H1 (cell line): ENCODE measurements at regions not wholly inside any gene's neighbourhood (a gene's known extent, or its start where the extent isn't known, plus 50 kb on each side); places are given as distances from the start of the nearest gene placed in this dataset.

ENCODE experiments used
- CTCF ChIA-PET: fragments of 300-600 bp; sonication (Branson Sonifier 250); formaldehyde crosslinking; loops from one replicate; lab custom pipeline; 2021; ENCODE audit not compliant: partially characterized antibody; lab: Charles Lee
- POLR2A ChIA-PET: fragments of 300-600 bp; sonication (Branson Sonifier 250); formaldehyde crosslinking; loops from one replicate; lab custom pipeline; 2021; ENCODE audit warnings: inconsistent platforms; ENCODE audit not compliant: partially characterized antibody; lab: Charles Lee
- DNase-seq, 2 experiments: peaks; one replicate each; pipeline versions ENCODE4 v3.0.0 to v3.0.0-alpha.2; 2010 to 2022; ENCODE audit warnings: low spot score in 2 of 2, low read depth in 1 of 2, mixed read lengths in 1 of 2
- FAIRE-seq: peaks from 2 replicates; lab custom pipeline; 2011; peaks lifted over from hg19 to GRCh38; lab: Jason Lieb, UNC
- H2AFZ ChIP-seq: 2 replicates; pipeline ENCODE4 v1.8.1; 2012; ENCODE audit warnings: low read length, inconsistent platforms
- H2AK5ac ChIP-seq: 2 replicates; pipeline ENCODE4 v1.6.1; 2013; ENCODE audit warnings: low read depth, low read length
- H2BK120ac ChIP-seq: replicated peaks from 2 replicates; pipeline ENCODE3; 2013; ENCODE audit warnings: low read depth, low read length, inconsistent platforms
- H2BK12ac ChIP-seq: 2 replicates; pipeline ENCODE4 v1.6.1; 2013; ENCODE audit warnings: low read depth, low read length
- H2BK15ac ChIP-seq: 2 replicates; pipeline ENCODE4 v1.6.1; 2013; ENCODE audit warnings: low read length
- H2BK20ac ChIP-seq: 2 replicates; pipeline ENCODE4 v1.6.1; 2013; ENCODE audit warnings: low read length
- H2BK5ac ChIP-seq: 2 replicates; pipeline ENCODE4 v1.6.1; 2013; ENCODE audit warnings: low read depth, low read length
- H3K14ac ChIP-seq: 2 replicates; pipeline ENCODE4 v1.6.1; 2013; ENCODE audit warnings: inconsistent platforms; ENCODE audit not compliant: insufficient read length
- H3K18ac ChIP-seq: 2 replicates; pipeline ENCODE4 v1.6.1; 2013; ENCODE audit warnings: low read length; ENCODE audit errors: extremely low read depth
- H3K23ac ChIP-seq: 2 replicates; pipeline ENCODE4 v1.6.1; 2013; ENCODE audit warnings: inconsistent platforms; ENCODE audit not compliant: insufficient read length
- H3K23me2 ChIP-seq: 2 replicates; pipeline ENCODE4 v1.6.1; 2013; ENCODE audit warnings: low read depth, low read length
- H3K27ac ChIP-seq: 2 replicates; pipeline ENCODE4 v1.6.1; 2011; ENCODE audit warnings: low read depth, low read length, inconsistent platforms
- H3K27me3 ChIP-seq, 4 experiments: replicated peaks in 1 of 4; 1 replicate in 1 of 4; 2 replicates in 3 of 4; pipeline versions ENCODE4 v1.6.1 to v1.8.1; 2011 to 2013; ENCODE audit warnings: low read length in 3 of 4, mild to moderate bottlenecking in 3 of 4, inconsistent platforms in 2 of 4, mixed read lengths in 2 of 4, moderate library complexity in 1 of 4; ENCODE audit not compliant: control insufficient read depth in 3 of 4, insufficient read depth in 3 of 4; ENCODE audit errors: extremely low read depth in 1 of 4
- H3K36me3 ChIP-seq, 4 experiments: 2 replicates each; pipeline versions ENCODE4 v1.6.1 to v1.8.1; 2011 to 2013; ENCODE audit warnings: mild to moderate bottlenecking in 4 of 4, low read length in 3 of 4, moderate library complexity in 2 of 4, control low read depth in 1 of 4, inconsistent platforms in 1 of 4; ENCODE audit not compliant: insufficient read depth in 4 of 4, control insufficient read depth in 2 of 4
- H3K4ac ChIP-seq: replicated peaks from 2 replicates; pipeline ENCODE3; 2013; ENCODE audit warnings: low read length, low read depth, mixed read lengths, inconsistent platforms; ENCODE audit not compliant: insufficient read length
- H3K4me1 ChIP-seq, 4 experiments: replicated peaks in 1 of 4; 1 replicate in 1 of 4; 2 replicates in 3 of 4; pipeline versions ENCODE4 v1.6.1 to v1.8.1; 2011 to 2013; ENCODE audit warnings: low read length in 3 of 4, inconsistent platforms in 2 of 4, mixed read lengths in 1 of 4; ENCODE audit not compliant: insufficient read depth in 4 of 4, control insufficient read depth in 3 of 4
- H3K4me2 ChIP-seq, 2 experiments: 2 replicates each; pipeline versions ENCODE4 v1.6.1 to v1.8.1; 2011 to 2013; ENCODE audit warnings: low read depth in 2 of 2, low read length in 2 of 2, control low read depth in 1 of 2, inconsistent platforms in 1 of 2, mild to moderate bottlenecking in 1 of 2; ENCODE audit not compliant: insufficient read depth in 1 of 2
- H3K4me3 ChIP-seq, 4 experiments: fragments of 200-600, 300-600 bp in 1 of 4; sonication (generic), shearing (Covaris generic), sonication (Bioruptor Twin) in 1 of 4; 2 replicates each; pipeline versions ENCODE4 v1.5.1 to v1.8.1; 2011 to 2016; ENCODE audit warnings: low read length in 4 of 4, low read depth in 3 of 4, control low read depth in 2 of 4, inconsistent platforms in 2 of 4, mild to moderate bottlenecking in 2 of 4, mixed read lengths in 1 of 4, moderate library complexity in 1 of 4; ENCODE audit not compliant: insufficient read depth in 2 of 4; ENCODE audit errors: extremely low read depth in 1 of 4
- H3K56ac ChIP-seq: replicated peaks from 2 replicates; pipeline ENCODE3; 2013; ENCODE audit warnings: low read depth, mild to moderate bottlenecking, mixed read lengths, low read length, inconsistent platforms; ENCODE audit not compliant: insufficient read length
- H3K79me1 ChIP-seq: 2 replicates; pipeline ENCODE4 v1.6.1; 2013; ENCODE audit warnings: low read depth, low read length, control low read depth
- H3K79me2 ChIP-seq, 2 experiments: 2 replicates each; pipeline versions ENCODE4 v1.6.1 to v1.8.1; 2012 to 2013; ENCODE audit warnings: low read length in 2 of 2, mild to moderate bottlenecking in 2 of 2, inconsistent platforms in 1 of 2; ENCODE audit not compliant: insufficient read depth in 2 of 2, control insufficient read depth in 1 of 2
- H3K9ac ChIP-seq, 4 experiments: replicated peaks in 1 of 4; 1 replicate in 1 of 4; 2 replicates in 3 of 4; pipeline versions ENCODE4 v1.6.1 to v1.8.1; 2011 to 2013; ENCODE audit warnings: low read depth in 3 of 4, low read length in 3 of 4, control low read depth in 2 of 4, mild to moderate bottlenecking in 2 of 4, moderate library complexity in 2 of 4, inconsistent platforms in 1 of 4; ENCODE audit errors: extremely low read depth in 1 of 4
- H3K9me3 ChIP-seq, 2 experiments: 2 replicates each; pipeline versions ENCODE4 v1.6.1 to v1.8.1; 2012 to 2013; ENCODE audit warnings: mild to moderate bottlenecking in 2 of 2, moderate library complexity in 2 of 2, control low read depth in 1 of 2, inconsistent platforms in 1 of 2, low read depth in 1 of 2, low read length in 1 of 2, mixed read lengths in 1 of 2; ENCODE audit not compliant: insufficient read depth in 2 of 2
- H4K20me1 ChIP-seq, 2 experiments: replicated peaks in 1 of 2; 2 replicates each; pipeline versions ENCODE3 to v1.8.1; 2011 to 2013; ENCODE audit warnings: inconsistent platforms in 2 of 2, low read length in 2 of 2, mild to moderate bottlenecking in 1 of 2; ENCODE audit not compliant: insufficient read depth in 2 of 2, control insufficient read depth in 1 of 2
- H4K5ac ChIP-seq: 2 replicates; pipeline ENCODE4 v1.6.1; 2013; ENCODE audit warnings: low read length, low read depth, mixed read lengths, inconsistent platforms; ENCODE audit not compliant: insufficient read length
- H4K8ac ChIP-seq: 2 replicates; pipeline ENCODE4 v1.8.0; 2013; ENCODE audit warnings: mild to moderate bottlenecking, moderate library complexity, low read length, inconsistent platforms; ENCODE audit not compliant: insufficient read depth; ENCODE audit errors: extremely low read depth
- H4K91ac ChIP-seq: replicated peaks from 2 replicates; pipeline ENCODE3; 2013; ENCODE audit warnings: low read length, mixed read lengths, inconsistent platforms; ENCODE audit not compliant: insufficient read length
- BACH1 ChIP-seq: IDR thresholded peaks from 2 replicates; pipeline ENCODE4 v1.6.1; 2012; ENCODE audit warnings: low read length, improper control_type of control experiment
- BCL11A ChIP-seq, 2 experiments: IDR thresholded peaks; one replicate each; pipeline ENCODE4 v1.6.1; 2011; ENCODE audit warnings: low read depth in 2 of 2, low read length in 2 of 2, mild to moderate bottlenecking in 2 of 2
- BRCA1 ChIP-seq: IDR thresholded peaks from 2 replicates; pipeline ENCODE4 v1.6.1; 2012; ENCODE audit warnings: low read depth, low read length, improper control_type of control experiment
- EP300 ChIP-seq, 2 experiments: IDR thresholded peaks; 1 replicate in 1 of 2; 2 replicates in 1 of 2; pipeline ENCODE4 v1.6.1; 2011 to 2012; ENCODE audit warnings: low read depth in 2 of 2, low read length in 2 of 2, mild to moderate bottlenecking in 2 of 2, borderline replicate concordance in 1 of 2, inconsistent platforms in 1 of 2, moderate library complexity in 1 of 2
- EZH2 ChIP-seq: fragments of 200-600 bp; sonication (generic); IDR thresholded peaks from 2 replicates; pipeline ENCODE4 v1.7.1; 2012; ENCODE audit warnings: low read depth, mild to moderate bottlenecking, moderate library complexity, low read length, inconsistent platforms; ENCODE audit not compliant: severe bottlenecking
- GTF2F1 ChIP-seq: IDR thresholded peaks from 2 replicates; pipeline ENCODE4 v1.6.1; 2012; ENCODE audit warnings: low read depth, low read length, improper control_type of control experiment, borderline replicate concordance
- PHF8 ChIP-seq: fragments of 200-600 bp; sonication (generic); conservative IDR thresholded peaks from 2 replicates; pipeline ENCODE4 v1.7.1; 2012; ENCODE audit warnings: low read depth, mild to moderate bottlenecking, inconsistent platforms, low read length, moderate library complexity
- POU5F1 ChIP-seq: IDR thresholded peaks from 2 replicates; pipeline ENCODE4 v1.6.1; 2011; ENCODE audit warnings: low read depth, mild to moderate bottlenecking, low read length, moderate library complexity
- RBBP5 ChIP-seq: IDR thresholded peaks from 2 replicates; pipeline ENCODE4 v1.7.1; 2012; ENCODE audit warnings: low read depth, mild to moderate bottlenecking, inconsistent platforms, low read length, moderate library complexity, borderline replicate concordance
- RFX5 ChIP-seq: IDR thresholded peaks from 2 replicates; pipeline ENCODE4 v1.6.1; 2011; ENCODE audit warnings: low read depth, low read length, improper control_type of control experiment, borderline replicate concordance
- SRF ChIP-seq: IDR thresholded peaks from 2 replicates; pipeline ENCODE4 v1.6.1; 2011; ENCODE audit warnings: mild to moderate bottlenecking, low read depth, low read length, moderate library complexity
- WGBS, 2 experiments: shearing (Covaris generic) in 1 of 2; methylation state at CpG; one replicate each; pipeline versions ENCODE4 v1.1.6 to v1.1.7; 2013 to 2015; ENCODE audit warnings: low lambda C conversion rate in 2 of 2, mixed read lengths in 2 of 2, inconsistent platforms in 1 of 2, low coverage in 1 of 2, missing lambda C conversion rate in 1 of 2; ENCODE audit not compliant: insufficient replicate concordance in 2 of 2, insufficient coverage in 1 of 2, insufficient read length in 1 of 2; ENCODE audit errors: extremely low coverage in 1 of 2, missing lambda C conversion rate in 1 of 2; 5-methylcytosine and 5-hydroxymethylcytosine counted together
- TF ChIP-seq, protein P1 (sequence below): IDR thresholded peaks from 2 replicates; pipeline ENCODE4 v1.6.1; 2011; ENCODE audit warnings: low read depth, mild to moderate bottlenecking, low read length; ENCODE audit not compliant: insufficient read depth
- TF ChIP-seq, protein P2 (sequence below): IDR thresholded peaks from 2 replicates; pipeline ENCODE4 v1.6.1; 2012; ENCODE audit warnings: inconsistent platforms

DNA sequence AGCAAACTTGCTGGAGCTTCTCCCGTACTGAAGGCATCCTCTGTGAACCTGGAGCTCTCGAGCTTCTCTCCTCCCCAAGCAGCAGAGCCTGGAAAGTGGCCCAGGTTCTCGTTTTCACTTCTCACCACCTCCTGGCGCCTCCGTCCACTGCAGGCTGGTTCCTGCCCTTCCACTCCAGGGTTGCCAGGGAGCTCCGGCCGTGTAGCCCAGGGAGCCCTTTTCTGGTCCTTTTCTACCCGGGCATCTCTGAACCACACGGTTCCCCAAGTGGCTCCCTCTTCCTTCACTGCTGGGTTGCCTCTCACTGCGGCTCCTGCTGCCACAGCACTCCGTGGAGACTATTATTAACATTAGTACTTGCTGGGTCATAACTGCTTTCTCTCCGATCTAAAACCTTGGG, 208.6 kb upstream of the PPP2R2D start:
- no peak overlapping the region for H3K4ac ChIP-seq
- H3K56ac ChIP-seq = no peak overlapping the region
- H3K4me3 ChIP-seq = no peak overlapping the region
- H3K27ac ChIP-seq = no peak overlapping the region
- no peak overlapping the region for H3K9ac ChIP-seq
- H2AFZ ChIP-seq = 0 out of 2 replicates have a peak overlapping the region, but pooled peaks have one; percentile 39
- 0 out of 2 replicates have a peak overlapping the region, but pooled peaks have one; percentile 60 for H2BK12ac ChIP-seq
- peaks cover 3% of the 10 kb centered on the region for H3K79me1 ChIP-seq
- H2AK5ac ChIP-seq = no peak overlapping the region
- H3K9me3 ChIP-seq = no peaks in the 10 kb centered on the region
- no peak overlapping the region for H2BK120ac ChIP-seq
- no peak overlapping the region for H4K5ac ChIP-seq
- POLR2A ChIA-PET = interaction anchor here (0.6 to 1.0 kb wide), 2 partner anchors 16 to 100 kb away, joined by 3 to 4 read pairs; no protein-coding TSS in a partner anchor
- DNase-seq (no peak), FAIRE-seq (no peak)
- H4K8ac ChIP-seq = no peak overlapping the region
- H3K23ac ChIP-seq = no peak overlapping the region
- no peaks in the 10 kb centered on the region; a peak in 1 of 7 replicates for H3K27me3 ChIP-seq
- H3K36me3 ChIP-seq = no peaks in the 10 kb centered on the region; a peak in 1 of 8 replicates
- H3K14ac ChIP-seq = no peak overlapping the region
- H3K79me2 ChIP-seq = no peaks in the 10 kb centered on the region
- no peak overlapping the region for H2BK15ac ChIP-seq
- H2BK5ac ChIP-seq = 0 out of 2 replicates have a peak overlapping the region, but pooled peaks have one; percentile 12
- WGBS, 2 experiments = 91% methylated on average over 10 of the region's 12 CpGs; no CpG with 5 or more reads in 1 of the 2 experiments
- H4K20me1 ChIP-seq = peaks cover 0 to 4% of the 10 kb centered on the region in 2 experiments
- H2BK20ac ChIP-seq = no peak overlapping the region
- peaks cover 10% of the 10 kb centered on the region; the same call in 1 of the 2 replicates for H3K23me2 ChIP-seq
- no peak overlapping the region for H4K91ac ChIP-seq
- H3K18ac ChIP-seq = no peak overlapping the region
- no peak overlapping the region for H3K4me2 ChIP-seq
- peaks cover 2 to 7% (median 5%) of the 10 kb centered on the region in 4 experiments; a peak in 6 of 7 replicates for H3K4me1 ChIP-seq
- CTCF ChIA-PET = interaction anchor here (0.6 to 1.4 kb wide), 4 partner anchors 10 to 451 kb away, joined by 3 to 4 read pairs (median 4); no protein-coding TSS in a partner anchor
- TF ChIP-seq GTF2F1 = no peak
- TF ChIP-seq EP300 (IDR thresholded peaks at IDR 0.05; ENCODE audit: borderline replicate concordance in 1 of 2, low read depth in 2 of 2, low read length in 2 of 2) = no peak
- TF ChIP-seq PHF8 = no peak
- TF ChIP-seq EZH2 = no peak
- no peak for TF ChIP-seq RBBP5
- TF ChIP-seq BCL11A (IDR thresholded peaks at IDR 0.05; ENCODE audit: low read depth in 2 of 2, low read length in 2 of 2) = no peak
- TF ChIP-seq BRCA1 = no peak
- TF ChIP-seq, protein P1, sequence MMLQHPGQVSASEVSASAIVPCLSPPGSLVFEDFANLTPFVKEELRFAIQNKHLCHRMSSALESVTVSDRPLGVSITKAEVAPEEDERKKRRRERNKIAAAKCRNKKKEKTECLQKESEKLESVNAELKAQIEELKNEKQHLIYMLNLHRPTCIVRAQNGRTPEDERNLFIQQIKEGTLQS = no peak
- no peak for TF ChIP-seq BACH1
- no peak for TF ChIP-seq RFX5
- TF ChIP-seq, protein P2, sequence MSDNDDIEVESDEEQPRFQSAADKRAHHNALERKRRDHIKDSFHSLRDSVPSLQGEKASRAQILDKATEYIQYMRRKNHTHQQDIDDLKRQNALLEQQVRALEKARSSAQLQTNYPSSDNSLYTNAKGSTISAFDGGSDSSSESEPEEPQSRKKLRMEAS = no peak
- no peak for TF ChIP-seq SRF
- TF ChIP-seq POU5F1 = no peak
